RWPE1 (cell line): ENCODE measurements at regions not wholly inside any gene's neighbourhood (a gene's known extent, or its start where the extent isn't known, plus 50 kb on each side); places are given as distances from the start of the nearest gene placed in this dataset.

Source experiments
- CTCF ChIA-PET: fragments of 350-600 bp; sonication (Branson Sonifier 250); formaldehyde crosslinking; extraction: SDS; loops from one replicate; lab custom pipeline; 2021; lab: Yijun Ruan, JAX
- POLR2A ChIA-PET: fragments of 400-600 bp; formaldehyde crosslinking; extraction: SDS; loops from one replicate; lab custom pipeline; 2020; ENCODE audit warnings: antibody characterized with exemption; ENCODE audit not compliant: low non-redundant PET; lab: Yijun Ruan, JAX
- DNase-seq: peaks from one replicate; pipeline ENCODE4 v3.0.0; 2012; ENCODE audit warnings: low spot score
- H3K27ac ChIP-seq: fragments of 450-650 bp; 2 replicates; pipeline ENCODE4 v1.5.1; 2017
- CTCF ChIP-seq: fragments of 450-650 bp; conservative IDR thresholded peaks from 2 replicates; pipeline ENCODE4 v1.5.1; 2017; ENCODE audit warnings: low read depth, mild to moderate bottlenecking

- CTCF ChIA-PET: no interaction called here
- no peak for DNase-seq
- POLR2A ChIA-PET: no interaction called here
- no peak for TF ChIP-seq CTCF
- no peak overlapping the region for H3K27ac ChIP-seq
These were observed 552.4 kb downstream of the EDEM1 start for GRCh38 chr3:5739949-5740348.

- ChIA-PET POLR2A (no interaction called here), CTCF (no interaction called here)
- no peak for TF ChIP-seq CTCF
- no peak for DNase-seq
- H3K27ac ChIP-seq: no peak overlapping the region
These were observed 553.5 kb downstream of the EDEM1 start for GRCh38 chr3:5741017-5741416.

GRCh38 chr3:5750091-5750490, 562.6 kb downstream of the EDEM1 start:
- TF ChIP-seq CTCF: no peak
- ChIA-PET POLR2A (no interaction called here), CTCF (no interaction called here)
- H3K27ac ChIP-seq: no peak overlapping the region
- DNase-seq: no peak

- no peak overlapping the region for H3K27ac ChIP-seq
- CTCF ChIA-PET: no interaction called here
- POLR2A ChIA-PET: no interaction called here
- no peak for DNase-seq
- no peak for TF ChIP-seq CTCF
These were observed 563.5 kb downstream of the EDEM1 start for GRCh38 chr3:5750874-5751640.

- CTCF ChIA-PET: no interaction called here
- no peak for DNase-seq
- TF ChIP-seq CTCF: no peak
These were observed 567.1 kb downstream of the EDEM1 start for GRCh38 chr3:5754602-5755001.

GRCh38 chr3:5756443-5756842, 568.9 kb downstream of the EDEM1 start:
- TF ChIP-seq CTCF: no peak
- CTCF ChIA-PET: no interaction called here

More at GRCh38 chr3:5754602-5755001, 567.1 kb downstream of the EDEM1 start:
- no peak overlapping the region for H3K27ac ChIP-seq
- POLR2A ChIA-PET: no interaction called here

More at GRCh38 chr3:5756443-5756842, 568.9 kb downstream of the EDEM1 start:
- DNase-seq: no peak
- H3K27ac ChIP-seq: no peak overlapping the region
- POLR2A ChIA-PET: no interaction called here
